Keratinocyte (primary cell): ENCODE measurements at regions not wholly inside any gene's neighbourhood (a gene's known extent, or its start where the extent isn't known, plus 50 kb on each side); places are given as distances from the start of the nearest gene placed in this dataset.

Experiments used
- DNase-seq: peaks from one replicate; pipeline ENCODE4 v3.0.0-alpha.2; 2011; ENCODE audit warnings: low read depth, missing footprints, low spot score
- FAIRE-seq: peaks from 2 replicates; lab custom pipeline; 2011; peaks lifted over from hg19 to GRCh38; lab: Jason Lieb, UNC
- H2AFZ ChIP-seq: 2 replicates; pipeline ENCODE4 v1.6.0; 2012; ENCODE audit warnings: low read length, control low read depth, inconsistent platforms; ENCODE audit not compliant: control insufficient read depth
- H3K27ac ChIP-seq: 2 replicates; pipeline ENCODE4 v1.5.1; 2011; ENCODE audit warnings: low read length; ENCODE audit not compliant: control insufficient read depth, insufficient read depth
- H3K27me3 ChIP-seq: 3 replicates; pipeline ENCODE4 v1.6.0; 2011; ENCODE audit warnings: low read length; ENCODE audit not compliant: control insufficient read depth, insufficient read depth; ENCODE audit errors: extremely low read depth
- H3K36me3 ChIP-seq, 2 experiments: 2 replicates in 1 of 2; 3 replicates in 1 of 2; pipeline ENCODE4 v1.5.1; 2011; ENCODE audit warnings: low read length in 2 of 2, mild to moderate bottlenecking in 1 of 2; ENCODE audit not compliant: control insufficient read depth in 2 of 2, insufficient read depth in 2 of 2; ENCODE audit errors: extremely low read depth in 1 of 2
- H3K4me1 ChIP-seq: 3 replicates; pipeline ENCODE4 v1.5.1; 2011; ENCODE audit warnings: low read length; ENCODE audit not compliant: control insufficient read depth, insufficient read depth; ENCODE audit errors: extremely low read depth
- H3K4me2 ChIP-seq: 3 replicates; pipeline ENCODE4 v1.6.0; 2011; ENCODE audit warnings: low read depth, low read length; ENCODE audit not compliant: control insufficient read depth, insufficient read depth; ENCODE audit errors: extremely low read depth
- H3K4me3 ChIP-seq, 3 experiments: fragments of 200-600 bp in 1 of 3; sonication (generic) in 1 of 3; 2 replicates in 2 of 3; 3 replicates in 1 of 3; pipeline ENCODE4 v1.5.1; 2011 to 2016; ENCODE audit warnings: low read length in 3 of 3, mild to moderate bottlenecking in 3 of 3, control low read depth in 2 of 3, inconsistent platforms in 1 of 3, low read depth in 1 of 3, mixed read lengths in 1 of 3, mixed run types in 1 of 3, moderate library complexity in 1 of 3; ENCODE audit not compliant: control insufficient read depth in 2 of 3, insufficient read depth in 2 of 3; ENCODE audit errors: extremely low read depth in 1 of 3
- H3K79me2 ChIP-seq: 2 replicates; pipeline ENCODE4 v1.6.0; 2012; ENCODE audit warnings: low read length; ENCODE audit not compliant: control insufficient read depth, insufficient read depth
- H3K9ac ChIP-seq: 3 replicates; pipeline ENCODE4 v1.6.0; 2011; ENCODE audit warnings: low read length; ENCODE audit not compliant: control insufficient read depth, insufficient read depth; ENCODE audit errors: extremely low read depth
- H3K9me1 ChIP-seq: 3 replicates; pipeline ENCODE4 v1.6.0; 2011; ENCODE audit warnings: low read length; ENCODE audit not compliant: control insufficient read depth, insufficient read depth; ENCODE audit errors: extremely low read depth
- H3K9me3 ChIP-seq: 2 replicates; pipeline ENCODE4 v1.5.1; 2012; ENCODE audit warnings: low read depth, low read length; ENCODE audit not compliant: control insufficient read depth
- H4K20me1 ChIP-seq: 3 replicates; pipeline ENCODE4 v1.6.0; 2011; ENCODE audit warnings: low read length; ENCODE audit not compliant: control insufficient read depth, insufficient read depth; ENCODE audit errors: extremely low read depth
- EZH2 ChIP-seq: IDR thresholded peaks from one replicate; pipeline ENCODE4 v1.6.1; 2012; ENCODE audit warnings: inconsistent platforms, mild to moderate bottlenecking, low read length, moderate library complexity
- dilution Hi-C: fragments of 300-500 bp; cut with MboI; formaldehyde crosslinking; loops from one replicate; pipeline ENCODE4 v1.7.0; 2020; ENCODE audit warnings: low sequenced_read_pairs; ENCODE audit not compliant: extremely low pct_ligation_motif_present
- TF ChIP-seq, protein P1 (sequence below), 3 experiments: IDR thresholded peaks in 1 of 3; conservative IDR thresholded peaks in 1 of 3; optimal IDR thresholded peaks in 1 of 3; 2 replicates in 2 of 3; 3 replicates in 1 of 3; pipeline versions ENCODE3 to v1.5.1; 2011; ENCODE audit warnings: low read length in 3 of 3, mild to moderate bottlenecking in 3 of 3, moderate library complexity in 2 of 3, control low read depth in 1 of 3, inconsistent platforms in 1 of 3; ENCODE audit not compliant: insufficient read depth in 2 of 3; ENCODE audit errors: extremely low read depth in 1 of 3

DNA sequence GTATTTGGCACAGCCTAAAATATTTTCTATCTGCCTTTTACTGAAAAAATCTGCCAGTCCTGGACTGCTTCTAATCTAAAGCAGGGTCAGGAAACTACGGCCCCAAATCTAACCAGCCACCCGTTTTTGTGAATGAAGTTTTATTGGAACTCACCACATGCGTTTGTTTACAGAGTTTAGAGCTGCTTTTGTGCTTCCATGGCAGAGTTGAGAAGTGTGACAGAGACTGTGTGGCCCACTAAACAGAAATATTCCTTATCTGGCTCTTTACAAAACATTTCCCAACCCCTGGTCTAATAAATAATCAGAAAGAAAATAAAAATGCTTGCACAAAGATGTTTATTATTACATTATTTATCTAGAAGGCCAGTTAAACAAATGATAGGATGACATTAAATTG lies 110.2 kb downstream of the COPRS start:
- TF ChIP-seq, protein P1, sequence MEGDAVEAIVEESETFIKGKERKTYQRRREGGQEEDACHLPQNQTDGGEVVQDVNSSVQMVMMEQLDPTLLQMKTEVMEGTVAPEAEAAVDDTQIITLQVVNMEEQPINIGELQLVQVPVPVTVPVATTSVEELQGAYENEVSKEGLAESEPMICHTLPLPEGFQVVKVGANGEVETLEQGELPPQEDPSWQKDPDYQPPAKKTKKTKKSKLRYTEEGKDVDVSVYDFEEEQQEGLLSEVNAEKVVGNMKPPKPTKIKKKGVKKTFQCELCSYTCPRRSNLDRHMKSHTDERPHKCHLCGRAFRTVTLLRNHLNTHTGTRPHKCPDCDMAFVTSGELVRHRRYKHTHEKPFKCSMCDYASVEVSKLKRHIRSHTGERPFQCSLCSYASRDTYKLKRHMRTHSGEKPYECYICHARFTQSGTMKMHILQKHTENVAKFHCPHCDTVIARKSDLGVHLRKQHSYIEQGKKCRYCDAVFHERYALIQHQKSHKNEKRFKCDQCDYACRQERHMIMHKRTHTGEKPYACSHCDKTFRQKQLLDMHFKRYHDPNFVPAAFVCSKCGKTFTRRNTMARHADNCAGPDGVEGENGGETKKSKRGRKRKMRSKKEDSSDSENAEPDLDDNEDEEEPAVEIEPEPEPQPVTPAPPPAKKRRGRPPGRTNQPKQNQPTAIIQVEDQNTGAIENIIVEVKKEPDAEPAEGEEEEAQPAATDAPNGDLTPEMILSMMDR (optimal IDR thresholded peaks at IDR 0.05 in 1 of 3, IDR thresholded peaks at IDR 0.05 in 1 of 3, conservative IDR thresholded peaks at IDR 0.05 in 1 of 3; ENCODE audit: extremely low read depth in 1 of 3, insufficient read depth in 2 of 3, low read length in 3 of 3), result no peak
- TF ChIP-seq EZH2, result no peak
- Histone ChIP-seq H2AFZ (no peak overlapping the region), H3K79me2 (no peaks in the 10 kb centered on the region), H3K36me3 (no peaks in the 10 kb centered on the region), H3K9me1 (no peaks in the 10 kb centered on the region), H3K27ac (no peak overlapping the region), H3K4me3 (no peak overlapping the region), H3K4me2 (no peak overlapping the region), H4K20me1 (no peaks in the 10 kb centered on the region), H3K9ac (no peak overlapping the region), H3K27me3 (no peaks in the 10 kb centered on the region), H3K9me3 (no peaks in the 10 kb centered on the region), H3K4me1 (no peaks in the 10 kb centered on the region)
- no peak for FAIRE-seq
- dilution Hi-C loops, result no loop called here
- DNase-seq, result no peak

DNA sequence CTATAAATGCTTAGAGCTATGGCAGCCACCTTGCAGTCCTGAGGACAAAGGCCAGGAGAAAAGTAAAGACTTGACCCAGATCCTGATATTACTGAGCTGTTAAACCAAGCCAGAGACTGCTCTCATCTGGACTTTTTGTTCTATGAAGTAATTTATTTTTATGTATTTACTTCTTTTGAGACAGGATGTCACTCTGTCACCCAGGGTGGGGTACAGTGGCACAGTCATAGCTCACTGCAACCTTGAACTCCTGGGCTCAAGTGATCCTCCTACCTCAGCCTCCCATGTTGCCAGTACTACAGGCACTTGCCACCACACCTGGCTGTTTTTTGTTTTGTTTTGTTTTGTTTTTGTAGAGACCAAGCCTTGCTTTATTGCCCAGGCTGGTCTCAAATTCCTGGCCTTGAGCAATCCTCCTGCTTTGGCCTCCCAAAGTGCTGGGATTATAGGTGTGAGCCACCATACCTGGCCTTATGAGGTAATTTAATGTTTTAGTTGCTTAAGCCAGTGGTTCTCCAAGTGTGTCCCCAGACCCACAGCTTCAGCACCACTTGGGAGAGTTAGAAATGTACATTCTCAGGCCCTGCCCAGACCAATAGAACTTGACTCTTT lies 112.1 kb downstream of the COPRS start:
- no peak for TF ChIP-seq EZH2
- TF ChIP-seq, protein P1 (optimal IDR thresholded peaks at IDR 0.05 in 1 of 3, IDR thresholded peaks at IDR 0.05 in 1 of 3, conservative IDR thresholded peaks at IDR 0.05 in 1 of 3; ENCODE audit: extremely low read depth in 1 of 3, insufficient read depth in 2 of 3, low read length in 3 of 3), result no peak
- DNase-seq (no peak), FAIRE-seq (no peak)
- Histone ChIP-seq H3K4me3 (no peak overlapping the region), H3K9me3 (no peaks in the 10 kb centered on the region), H3K27me3 (no peaks in the 10 kb centered on the region), H3K9ac (no peak overlapping the region), H3K4me1 (no peaks in the 10 kb centered on the region), H3K4me2 (no peak overlapping the region), H3K36me3 (no peaks in the 10 kb centered on the region), H2AFZ (no peak overlapping the region), H4K20me1 (no peaks in the 10 kb centered on the region), H3K27ac (no peak overlapping the region), H3K79me2 (no peaks in the 10 kb centered on the region), H3K9me1 (no peaks in the 10 kb centered on the region)
- dilution Hi-C loops, result no loop called here
